ENCODE measurements at regions not wholly inside any gene's neighbourhood (a gene's known extent, or its start where the extent isn't known, plus 50 kb on each side); places are given as distances from the start of the nearest gene placed in this dataset.

- TF ChIP-seq CTCF (IDR thresholded peaks at IDR 0.05; ENCODE audit: control extremely low read depth in 1 of 3, insufficient read depth in 1 of 3, low read depth in 1 of 3, low read length in 3 of 3): no peak
- TF ChIP-seq TEAD4 (IDR thresholded peaks at IDR 0.05; ENCODE audit: low read depth, low read length): no peak
- TF ChIP-seq POLR2AphosphoS5 (IDR thresholded peaks at IDR 0.05; ENCODE audit: low read depth, low read length): no peak
- TF ChIP-seq, protein P1, sequence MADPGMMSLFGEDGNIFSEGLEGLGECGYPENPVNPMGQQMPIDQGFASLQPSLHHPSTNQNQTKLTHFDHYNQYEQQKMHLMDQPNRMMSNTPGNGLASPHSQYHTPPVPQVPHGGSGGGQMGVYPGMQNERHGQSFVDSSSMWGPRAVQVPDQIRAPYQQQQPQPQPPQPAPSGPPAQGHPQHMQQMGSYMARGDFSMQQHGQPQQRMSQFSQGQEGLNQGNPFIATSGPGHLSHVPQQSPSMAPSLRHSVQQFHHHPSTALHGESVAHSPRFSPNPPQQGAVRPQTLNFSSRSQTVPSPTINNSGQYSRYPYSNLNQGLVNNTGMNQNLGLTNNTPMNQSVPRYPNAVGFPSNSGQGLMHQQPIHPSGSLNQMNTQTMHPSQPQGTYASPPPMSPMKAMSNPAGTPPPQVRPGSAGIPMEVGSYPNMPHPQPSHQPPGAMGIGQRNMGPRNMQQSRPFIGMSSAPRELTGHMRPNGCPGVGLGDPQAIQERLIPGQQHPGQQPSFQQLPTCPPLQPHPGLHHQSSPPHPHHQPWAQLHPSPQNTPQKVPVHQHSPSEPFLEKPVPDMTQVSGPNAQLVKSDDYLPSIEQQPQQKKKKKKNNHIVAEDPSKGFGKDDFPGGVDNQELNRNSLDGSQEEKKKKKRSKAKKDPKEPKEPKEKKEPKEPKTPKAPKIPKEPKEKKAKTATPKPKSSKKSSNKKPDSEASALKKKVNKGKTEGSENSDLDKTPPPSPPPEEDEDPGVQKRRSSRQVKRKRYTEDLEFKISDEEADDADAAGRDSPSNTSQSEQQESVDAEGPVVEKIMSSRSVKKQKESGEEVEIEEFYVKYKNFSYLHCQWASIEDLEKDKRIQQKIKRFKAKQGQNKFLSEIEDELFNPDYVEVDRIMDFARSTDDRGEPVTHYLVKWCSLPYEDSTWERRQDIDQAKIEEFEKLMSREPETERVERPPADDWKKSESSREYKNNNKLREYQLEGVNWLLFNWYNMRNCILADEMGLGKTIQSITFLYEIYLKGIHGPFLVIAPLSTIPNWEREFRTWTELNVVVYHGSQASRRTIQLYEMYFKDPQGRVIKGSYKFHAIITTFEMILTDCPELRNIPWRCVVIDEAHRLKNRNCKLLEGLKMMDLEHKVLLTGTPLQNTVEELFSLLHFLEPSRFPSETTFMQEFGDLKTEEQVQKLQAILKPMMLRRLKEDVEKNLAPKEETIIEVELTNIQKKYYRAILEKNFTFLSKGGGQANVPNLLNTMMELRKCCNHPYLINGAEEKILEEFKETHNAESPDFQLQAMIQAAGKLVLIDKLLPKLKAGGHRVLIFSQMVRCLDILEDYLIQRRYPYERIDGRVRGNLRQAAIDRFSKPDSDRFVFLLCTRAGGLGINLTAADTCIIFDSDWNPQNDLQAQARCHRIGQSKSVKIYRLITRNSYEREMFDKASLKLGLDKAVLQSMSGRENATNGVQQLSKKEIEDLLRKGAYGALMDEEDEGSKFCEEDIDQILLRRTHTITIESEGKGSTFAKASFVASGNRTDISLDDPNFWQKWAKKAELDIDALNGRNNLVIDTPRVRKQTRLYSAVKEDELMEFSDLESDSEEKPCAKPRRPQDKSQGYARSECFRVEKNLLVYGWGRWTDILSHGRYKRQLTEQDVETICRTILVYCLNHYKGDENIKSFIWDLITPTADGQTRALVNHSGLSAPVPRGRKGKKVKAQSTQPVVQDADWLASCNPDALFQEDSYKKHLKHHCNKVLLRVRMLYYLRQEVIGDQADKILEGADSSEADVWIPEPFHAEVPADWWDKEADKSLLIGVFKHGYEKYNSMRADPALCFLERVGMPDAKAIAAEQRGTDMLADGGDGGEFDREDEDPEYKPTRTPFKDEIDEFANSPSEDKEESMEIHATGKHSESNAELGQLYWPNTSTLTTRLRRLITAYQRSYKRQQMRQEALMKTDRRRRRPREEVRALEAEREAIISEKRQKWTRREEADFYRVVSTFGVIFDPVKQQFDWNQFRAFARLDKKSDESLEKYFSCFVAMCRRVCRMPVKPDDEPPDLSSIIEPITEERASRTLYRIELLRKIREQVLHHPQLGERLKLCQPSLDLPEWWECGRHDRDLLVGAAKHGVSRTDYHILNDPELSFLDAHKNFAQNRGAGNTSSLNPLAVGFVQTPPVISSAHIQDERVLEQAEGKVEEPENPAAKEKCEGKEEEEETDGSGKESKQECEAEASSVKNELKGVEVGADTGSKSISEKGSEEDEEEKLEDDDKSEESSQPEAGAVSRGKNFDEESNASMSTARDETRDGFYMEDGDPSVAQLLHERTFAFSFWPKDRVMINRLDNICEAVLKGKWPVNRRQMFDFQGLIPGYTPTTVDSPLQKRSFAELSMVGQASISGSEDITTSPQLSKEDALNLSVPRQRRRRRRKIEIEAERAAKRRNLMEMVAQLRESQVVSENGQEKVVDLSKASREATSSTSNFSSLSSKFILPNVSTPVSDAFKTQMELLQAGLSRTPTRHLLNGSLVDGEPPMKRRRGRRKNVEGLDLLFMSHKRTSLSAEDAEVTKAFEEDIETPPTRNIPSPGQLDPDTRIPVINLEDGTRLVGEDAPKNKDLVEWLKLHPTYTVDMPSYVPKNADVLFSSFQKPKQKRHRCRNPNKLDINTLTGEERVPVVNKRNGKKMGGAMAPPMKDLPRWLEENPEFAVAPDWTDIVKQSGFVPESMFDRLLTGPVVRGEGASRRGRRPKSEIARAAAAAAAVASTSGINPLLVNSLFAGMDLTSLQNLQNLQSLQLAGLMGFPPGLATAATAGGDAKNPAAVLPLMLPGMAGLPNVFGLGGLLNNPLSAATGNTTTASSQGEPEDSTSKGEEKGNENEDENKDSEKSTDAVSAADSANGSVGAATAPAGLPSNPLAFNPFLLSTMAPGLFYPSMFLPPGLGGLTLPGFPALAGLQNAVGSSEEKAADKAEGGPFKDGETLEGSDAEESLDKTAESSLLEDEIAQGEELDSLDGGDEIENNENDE (IDR thresholded peaks at IDR 0.05; ENCODE audit: insufficient replicate concordance, low read length): no peak
- no peak for TF ChIP-seq BRCA1 (IDR thresholded peaks at IDR 0.05; ENCODE audit: low read depth, low read length)
- TF ChIP-seq KDM5A (IDR thresholded peaks at IDR 0.05; ENCODE audit: low read length): no peak
- no peak for TF ChIP-seq GABPA (IDR thresholded peaks at IDR 0.05; ENCODE audit: borderline replicate concordance, insufficient read depth, low read length)
- TF ChIP-seq RXRA (IDR thresholded peaks at IDR 0.05; ENCODE audit: insufficient read depth, low read depth, low read length): no peak
- no peak for TF ChIP-seq SRF (IDR thresholded peaks at IDR 0.05; ENCODE audit: low read depth, low read length)
- TF ChIP-seq SIRT6 (IDR thresholded peaks at IDR 0.05; ENCODE audit: low read length): no peak
These were observed 63.7 kb upstream of the WDFY2 start (continued) for GRCh38 chr13:51520524-51520923.

Data from H1 (cell line).